ENCODE measurements at regions not wholly inside any gene's neighbourhood (a gene's known extent, or its start where the extent isn't known, plus 50 kb on each side); places are given as distances from the start of the nearest gene placed in this dataset.

DNA sequence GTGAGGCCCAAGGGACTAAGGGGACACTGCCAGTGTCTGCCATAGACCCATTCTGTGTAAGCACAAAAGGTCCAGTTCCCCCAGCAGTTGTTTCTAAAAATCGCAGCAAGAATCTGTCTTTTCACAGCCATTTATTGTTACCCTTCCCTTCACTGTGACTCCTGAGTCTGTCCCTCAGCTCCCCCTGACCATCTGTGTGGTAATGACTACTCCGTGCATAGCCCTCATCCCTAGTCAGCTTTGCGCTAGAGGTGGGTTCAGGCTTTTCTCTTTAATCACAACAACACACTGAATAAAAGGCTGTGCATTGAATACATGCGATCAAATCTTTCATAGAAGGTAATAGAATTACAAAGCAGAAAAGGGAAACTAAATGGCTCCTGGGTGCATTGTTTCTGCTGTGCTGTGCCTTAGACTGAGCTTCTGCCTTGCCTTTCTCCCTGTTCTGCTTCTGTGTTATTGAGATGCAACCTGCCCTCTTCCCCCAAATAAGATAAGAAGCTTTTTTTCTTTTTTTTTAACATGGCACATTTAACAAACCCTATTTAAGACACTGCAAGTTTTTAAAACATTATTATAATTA is 836.0 kb upstream of the CDH2 start:
- no peak for DNase-seq (ENCODE audit: low spot score in 2 of 2)

DNA sequence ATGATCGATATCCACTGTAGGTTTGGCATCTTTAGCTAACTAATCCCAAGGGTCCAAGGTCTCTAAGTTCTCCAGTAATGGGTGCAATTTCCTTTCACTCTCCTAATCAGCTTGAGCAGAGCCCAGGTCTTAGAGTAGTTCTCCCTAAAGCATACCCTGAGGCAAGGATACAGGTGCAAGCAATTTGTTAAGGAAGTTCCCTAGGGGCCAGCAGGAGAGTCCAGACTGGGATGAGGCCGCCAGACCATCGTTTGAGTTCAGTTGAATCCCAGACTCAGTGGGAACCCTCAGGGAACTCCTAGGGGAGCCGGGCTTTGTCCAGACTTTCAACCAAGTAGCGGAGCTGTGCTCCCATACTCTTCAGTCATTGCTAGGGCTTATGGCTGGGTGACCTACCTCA is 835.4 kb upstream of the CDH2 start:
- intact Hi-C loops (cut with DNase I; ENCODE audit: low total_unique reads), result no loop called here
- no peak overlapping the region for H3K4me3 ChIP-seq (ENCODE audit: low read depth, poor library complexity, severe bottlenecking)
- TF ChIP-seq, protein P1, sequence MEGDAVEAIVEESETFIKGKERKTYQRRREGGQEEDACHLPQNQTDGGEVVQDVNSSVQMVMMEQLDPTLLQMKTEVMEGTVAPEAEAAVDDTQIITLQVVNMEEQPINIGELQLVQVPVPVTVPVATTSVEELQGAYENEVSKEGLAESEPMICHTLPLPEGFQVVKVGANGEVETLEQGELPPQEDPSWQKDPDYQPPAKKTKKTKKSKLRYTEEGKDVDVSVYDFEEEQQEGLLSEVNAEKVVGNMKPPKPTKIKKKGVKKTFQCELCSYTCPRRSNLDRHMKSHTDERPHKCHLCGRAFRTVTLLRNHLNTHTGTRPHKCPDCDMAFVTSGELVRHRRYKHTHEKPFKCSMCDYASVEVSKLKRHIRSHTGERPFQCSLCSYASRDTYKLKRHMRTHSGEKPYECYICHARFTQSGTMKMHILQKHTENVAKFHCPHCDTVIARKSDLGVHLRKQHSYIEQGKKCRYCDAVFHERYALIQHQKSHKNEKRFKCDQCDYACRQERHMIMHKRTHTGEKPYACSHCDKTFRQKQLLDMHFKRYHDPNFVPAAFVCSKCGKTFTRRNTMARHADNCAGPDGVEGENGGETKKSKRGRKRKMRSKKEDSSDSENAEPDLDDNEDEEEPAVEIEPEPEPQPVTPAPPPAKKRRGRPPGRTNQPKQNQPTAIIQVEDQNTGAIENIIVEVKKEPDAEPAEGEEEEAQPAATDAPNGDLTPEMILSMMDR (IDR thresholded peaks at IDR 0.05), result no peak
- TF ChIP-seq POLR2A (IDR thresholded peaks at IDR 0.05), result no peak
- no peak for DNase-seq (ENCODE audit: low spot score in 2 of 2)
- WGBS, 2 donors, result 71 to 79% methylated on average over 5 of the region's 5 CpGs

More for the DNA sequence above, 836.0 kb upstream of the CDH2 start:
- no peak for TF ChIP-seq POLR2A (IDR thresholded peaks at IDR 0.05)
- TF ChIP-seq, protein P1 (IDR thresholded peaks at IDR 0.05), result no peak
- no peak overlapping the region for H3K4me3 ChIP-seq (ENCODE audit: low read depth, poor library complexity, severe bottlenecking)
- 93 to 96% methylated on average over 4 of the region's 4 CpGs for WGBS, 2 donors
- intact Hi-C loops (cut with DNase I; ENCODE audit: low total_unique reads), result no loop called here

DNA sequence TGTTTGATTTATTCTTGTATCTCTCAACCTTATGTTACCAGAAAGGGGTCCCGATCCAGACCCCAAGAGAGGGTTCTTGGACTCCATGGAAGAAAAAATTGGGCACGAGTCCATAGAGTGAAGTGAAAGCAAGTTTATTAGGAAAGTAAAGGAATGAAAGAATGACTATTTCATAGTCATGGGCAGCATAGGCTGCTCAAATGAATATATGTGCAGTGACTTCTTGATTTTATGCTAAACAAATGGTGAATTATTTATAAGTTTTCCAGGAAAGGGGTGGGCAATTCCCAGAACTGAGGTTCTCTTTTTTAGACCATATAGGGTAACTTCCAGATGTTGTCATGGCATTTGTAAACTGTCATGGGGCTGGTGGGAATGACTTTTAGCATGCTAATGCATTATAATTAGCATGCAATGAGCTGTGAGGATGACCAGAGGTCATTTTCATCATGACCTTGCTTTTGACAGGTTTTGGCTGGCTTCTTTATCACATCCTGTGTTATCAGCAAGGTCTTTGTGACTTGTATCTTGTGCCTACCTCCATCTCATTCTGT is 832.4 kb upstream of the CDH2 start:
- H3K4me3 ChIP-seq (ENCODE audit: low read depth, poor library complexity, severe bottlenecking), result no peak overlapping the region
- WGBS, 2 donors, result 69 to 78% methylated on average over 2 of the region's 2 CpGs
- TF ChIP-seq POLR2A (IDR thresholded peaks at IDR 0.05), result no peak
- TF ChIP-seq, protein P1 (IDR thresholded peaks at IDR 0.05), result no peak
- intact Hi-C loops (cut with DNase I; ENCODE audit: low total_unique reads), result no loop called here
- no peak for DNase-seq (ENCODE audit: low spot score in 2 of 2)

DNA sequence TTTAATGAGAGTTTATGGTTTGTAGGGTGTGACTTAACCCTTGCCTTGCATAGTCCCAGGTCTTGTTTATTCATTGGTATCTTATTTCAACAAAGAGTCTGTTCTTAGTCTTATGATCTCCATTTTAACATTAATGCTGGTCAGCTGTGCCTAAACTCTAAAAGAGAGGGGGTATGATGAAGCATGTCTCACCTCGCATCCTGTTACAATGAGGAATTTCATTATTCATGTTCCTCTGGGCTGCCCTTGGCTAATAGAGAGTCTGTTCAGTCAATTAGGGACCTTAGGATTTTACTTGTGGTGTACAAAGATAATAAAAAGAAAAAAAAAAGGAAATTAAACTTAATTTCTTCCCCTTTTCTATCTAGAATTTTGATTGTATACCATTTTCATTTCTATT is 831.9 kb upstream of the CDH2 start:
- H3K4me3 ChIP-seq (ENCODE audit: low read depth, poor library complexity, severe bottlenecking), result no peak overlapping the region
- 88 to 92% methylated on average over 1 of the region's 1 CpG for WGBS, 2 donors
- intact Hi-C loops (cut with DNase I; ENCODE audit: low total_unique reads), result no loop called here
- no peak for DNase-seq (ENCODE audit: low spot score in 2 of 2)
- no peak for TF ChIP-seq POLR2A (IDR thresholded peaks at IDR 0.05)
- TF ChIP-seq, protein P1 (IDR thresholded peaks at IDR 0.05), result no peak

DNA sequence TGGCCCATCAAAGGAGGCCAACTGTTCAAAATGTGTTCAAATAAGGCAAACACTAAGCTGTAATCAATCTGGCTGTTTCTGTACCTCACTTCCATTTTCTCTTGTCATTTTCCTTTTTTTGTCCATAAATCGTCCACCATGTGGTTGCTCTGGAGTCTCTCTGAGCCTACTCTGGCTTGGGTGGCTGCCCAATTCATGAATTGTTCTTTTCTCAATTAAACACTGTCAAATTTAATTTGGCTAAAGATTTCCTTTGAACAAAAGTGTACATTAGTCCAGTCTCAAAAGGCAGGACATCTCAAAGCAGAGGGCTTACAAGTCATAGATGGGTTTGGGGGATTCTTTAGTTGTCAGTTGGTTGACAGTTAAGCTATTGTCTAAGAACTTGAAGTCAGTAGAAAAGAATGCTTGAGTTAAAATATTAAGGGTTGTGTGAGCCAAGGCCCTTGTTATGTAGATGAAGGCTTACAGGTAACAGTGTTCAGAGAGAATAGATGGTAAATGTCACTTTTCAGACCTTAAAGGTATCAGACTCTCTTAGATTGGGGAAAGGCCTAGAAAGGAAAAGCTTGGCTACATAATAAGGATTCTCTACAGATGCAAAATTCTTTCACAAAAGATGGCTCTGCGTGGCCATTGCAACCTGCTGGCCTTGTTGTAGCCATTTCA is 831.2 kb upstream of the CDH2 start:
- intact Hi-C loops (cut with DNase I; ENCODE audit: low total_unique reads), result no loop called here
- 84 to 86% methylated on average over 2 of the region's 2 CpGs for WGBS, 2 donors
- no peak overlapping the region for H3K4me3 ChIP-seq (ENCODE audit: low read depth, poor library complexity, severe bottlenecking)
- DNase-seq (ENCODE audit: low spot score in 2 of 2), result no peak
- TF ChIP-seq POLR2A (IDR thresholded peaks at IDR 0.05), result no peak
- TF ChIP-seq, protein P1 (IDR thresholded peaks at IDR 0.05), result no peak

Data from lower leg skin (tissue), 4 donors.